H9 (cell line): ENCODE measurements at regions not wholly inside any gene's neighbourhood (a gene's known extent, or its start where the extent isn't known, plus 50 kb on each side); places are given as distances from the start of the nearest gene placed in this dataset.

Source experiments
- DNase-seq: peaks from one replicate; pipeline ENCODE4 v3.0.0-alpha.2; 2017
- H2AFZ ChIP-seq: one replicate; pipeline ENCODE4 v1.6.1; 2013; ENCODE audit warnings: mild to moderate bottlenecking, low read length, control low read depth, moderate library complexity
- H2AK5ac ChIP-seq: 2 replicates; pipeline ENCODE4 v1.6.1; 2013; ENCODE audit warnings: low read length, control low read depth, mixed read lengths; ENCODE audit not compliant: insufficient read length
- H2BK120ac ChIP-seq: one replicate; pipeline ENCODE4 v1.6.1; 2013; ENCODE audit warnings: low read depth, mild to moderate bottlenecking, low read length, control low read depth, inconsistent platforms; ENCODE audit not compliant: poor library complexity, severe bottlenecking
- H2BK12ac ChIP-seq: 2 replicates; pipeline ENCODE4 v1.6.1; 2013; ENCODE audit warnings: low read length, control low read depth, mixed read lengths, low read depth; ENCODE audit not compliant: insufficient read length
- H2BK15ac ChIP-seq: 2 replicates; pipeline ENCODE4 v1.6.1; 2013; ENCODE audit warnings: low read depth, low read length, control low read depth
- H2BK20ac ChIP-seq: one replicate; pipeline ENCODE4 v1.6.1; 2013; ENCODE audit warnings: low read depth, mild to moderate bottlenecking, low read length, control low read depth, inconsistent platforms; ENCODE audit not compliant: poor library complexity, severe bottlenecking
- H2BK5ac ChIP-seq: 2 replicates; pipeline ENCODE4 v1.6.1; 2013; ENCODE audit warnings: low read length, control low read depth, mixed read lengths; ENCODE audit not compliant: insufficient read length
- H3K14ac ChIP-seq: 2 replicates; pipeline ENCODE4 v1.6.1; 2013; ENCODE audit warnings: low read length, control low read depth; ENCODE audit not compliant: insufficient read depth
- H3K18ac ChIP-seq: 2 replicates; pipeline ENCODE4 v1.6.1; 2013; ENCODE audit warnings: low read depth, mild to moderate bottlenecking, mixed read lengths, low read length, control low read depth; ENCODE audit not compliant: insufficient read length
- H3K23ac ChIP-seq: 2 replicates; pipeline ENCODE4 v1.6.1; 2013; ENCODE audit warnings: low read length, control low read depth, mixed read lengths, low read depth; ENCODE audit not compliant: insufficient read length
- H3K23me2 ChIP-seq: 2 replicates; pipeline ENCODE4 v1.6.1; 2013; ENCODE audit warnings: low read depth, mild to moderate bottlenecking, mixed read lengths, low read length, control low read depth; ENCODE audit not compliant: insufficient read length, poor library complexity, severe bottlenecking
- H3K27ac ChIP-seq: 2 replicates; pipeline ENCODE4 v1.5.1; 2013; ENCODE audit warnings: low read length, control low read depth, mixed read lengths, low read depth; ENCODE audit not compliant: insufficient read length
- H3K27me3 ChIP-seq: 2 replicates; pipeline ENCODE4 v1.6.1; 2013; ENCODE audit warnings: low read length, control low read depth, inconsistent platforms; ENCODE audit not compliant: insufficient read depth
- H3K4ac ChIP-seq: 2 replicates; pipeline ENCODE4 v1.6.1; 2013; ENCODE audit warnings: low read depth, mild to moderate bottlenecking, control low read depth, inconsistent platforms, low read length, moderate library complexity
- H3K4me1 ChIP-seq: 2 replicates; pipeline ENCODE4 v1.6.1; 2013; ENCODE audit warnings: low read length, control low read depth, inconsistent platforms; ENCODE audit not compliant: insufficient read depth
- H3K4me2 ChIP-seq: 2 replicates; pipeline ENCODE4 v1.6.1; 2013; ENCODE audit warnings: low read length, control low read depth, mixed read lengths; ENCODE audit not compliant: insufficient read length, insufficient read depth
- H3K56ac ChIP-seq: 2 replicates; pipeline ENCODE4 v1.6.1; 2013; ENCODE audit warnings: low read depth, mild to moderate bottlenecking, mixed read lengths, low read length, control low read depth; ENCODE audit not compliant: insufficient read length
- H3K79me1 ChIP-seq: 2 replicates; pipeline ENCODE4 v1.6.1; 2013; ENCODE audit warnings: low read depth, mild to moderate bottlenecking, moderate library complexity, low read length, control low read depth, inconsistent platforms; ENCODE audit not compliant: insufficient read depth, poor library complexity, severe bottlenecking
- H3K79me2 ChIP-seq: 2 replicates; pipeline ENCODE4 v1.6.1; 2013; ENCODE audit warnings: low read length, control low read depth, inconsistent platforms; ENCODE audit not compliant: insufficient read depth
- H3K9ac ChIP-seq: 2 replicates; pipeline ENCODE4 v1.6.1; 2013; ENCODE audit warnings: low read length, control low read depth, mixed read lengths; ENCODE audit not compliant: insufficient read length; ENCODE audit errors: extremely low read depth
- H3K9me3 ChIP-seq: one replicate; pipeline ENCODE4 v1.6.1; 2013; ENCODE audit warnings: low read depth, low read length, inconsistent platforms; ENCODE audit not compliant: control insufficient read depth
- H3T11ph ChIP-seq: one replicate; pipeline ENCODE4 v1.6.1; 2013; ENCODE audit warnings: mild to moderate bottlenecking, low read length, control low read depth, inconsistent platforms
- H4K20me1 ChIP-seq: one replicate; pipeline ENCODE4 v1.6.1; 2013; ENCODE audit not compliant: control insufficient read depth, insufficient read length, insufficient read depth
- H4K5ac ChIP-seq: 2 replicates; pipeline ENCODE4 v1.6.1; 2013; ENCODE audit warnings: low read depth, mild to moderate bottlenecking, mixed read lengths, low read length, control low read depth; ENCODE audit not compliant: insufficient read length
- H4K8ac ChIP-seq: replicated peaks from 2 replicates; pipeline ENCODE4 v1.6.1; 2013; ENCODE audit warnings: low read length, control low read depth, mixed read lengths, low read depth; ENCODE audit not compliant: insufficient read length
- H4K91ac ChIP-seq: 2 replicates; pipeline ENCODE4 v1.6.1; 2013; ENCODE audit warnings: low read depth, mild to moderate bottlenecking, moderate library complexity, mixed read lengths, low read length, control low read depth; ENCODE audit not compliant: insufficient read length
- H3K27ac Mint-ChIP-seq, 3 experiments: 2 replicates in 2 of 3; 3 replicates in 1 of 3; pipeline ENCODE4 v1.8.0; 2020 to 2021; ENCODE audit warnings: mixed read lengths in 3 of 3, mild to moderate bottlenecking in 1 of 3, moderate library complexity in 1 of 3
- H3K27me3 Mint-ChIP-seq: 2 replicates; pipeline ENCODE4 v1.8.0; 2021; ENCODE audit warnings: low read depth, mild to moderate bottlenecking, moderate library complexity, mixed read lengths
- H3K36me3 Mint-ChIP-seq, 3 experiments: 2 replicates in 2 of 3; 3 replicates in 1 of 3; pipeline ENCODE4 v1.8.0; 2020 to 2021; ENCODE audit warnings: low read depth in 3 of 3, mixed read lengths in 3 of 3; ENCODE audit not compliant: insufficient read depth in 1 of 3
- H3K4me1 Mint-ChIP-seq, 2 experiments: 2 replicates each; pipeline ENCODE4 v1.8.0; 2020; ENCODE audit warnings: mixed read lengths in 2 of 2
- H3K4me3 Mint-ChIP-seq, 2 experiments: 2 replicates in 1 of 2; 3 replicates in 1 of 2; pipeline ENCODE4 v1.8.0; 2020 to 2021; ENCODE audit warnings: mild to moderate bottlenecking in 2 of 2, mixed read lengths in 2 of 2, moderate library complexity in 1 of 2
- H3K9me3 Mint-ChIP-seq, 2 experiments: 2 replicates in 1 of 2; 3 replicates in 1 of 2; pipeline ENCODE4 v1.8.0; 2020; ENCODE audit warnings: mild to moderate bottlenecking in 2 of 2, mixed read lengths in 2 of 2, moderate library complexity in 1 of 2
- WGBS: extraction: QIAGEN DNeasy Blood & Tissue Kit; methylation state at CpG from one replicate; pipeline ENCODE4 v1.1.7; 2013; ENCODE audit warnings: missing lambda C conversion rate, low lambda C conversion rate, mixed read lengths; ENCODE audit not compliant: insufficient read length; ENCODE audit errors: extremely low coverage; 5-methylcytosine and 5-hydroxymethylcytosine counted together
- TF ChIP-seq, protein P1 (sequence below): fragments of 200-600 bp; sonication (generic); conservative IDR thresholded peaks from 3 replicates; pipeline ENCODE4 v1.8.0; 2021; ENCODE audit warnings: antibody characterized with exemption, mild to moderate bottlenecking

DNA sequence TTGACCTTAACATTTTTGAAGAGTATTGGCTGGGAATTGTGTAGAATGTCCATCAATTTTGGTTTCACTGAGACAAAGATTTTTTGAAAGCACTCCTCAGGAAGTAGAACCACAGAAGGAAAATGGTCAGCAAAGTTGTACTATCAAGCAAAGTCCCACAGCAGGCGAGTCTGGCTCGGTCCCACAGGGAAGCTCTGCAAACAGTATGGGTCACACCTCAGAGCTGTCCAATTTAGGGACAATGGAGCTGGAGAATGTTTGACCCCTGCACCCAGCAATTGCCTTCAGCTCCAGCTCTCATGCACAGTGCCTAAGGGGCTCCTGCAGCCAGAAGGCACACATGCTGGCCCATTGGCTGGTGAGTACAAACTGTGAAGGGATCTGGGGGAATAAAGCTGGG is 147.0 kb downstream of the MAFB start:
- WGBS: no CpG with 5 or more reads among the region's 2 CpGs

More for the DNA sequence above, 147.0 kb downstream of the MAFB start:
- Histone ChIP-seq H3K27me3 (no peaks in the 10 kb centered on the region), H3K9me3 (no peaks in the 10 kb centered on the region), H2BK12ac (no peak overlapping the region), H3K27ac (no peak overlapping the region), H3K23me2 (no peaks in the 10 kb centered on the region), H3K4me1 (no peaks in the 10 kb centered on the region), H2BK120ac (no peak overlapping the region), H3K56ac (no peak overlapping the region), H4K20me1 (no peaks in the 10 kb centered on the region), H3K79me2 (no peaks in the 10 kb centered on the region), H2BK15ac (no peak overlapping the region), H2AK5ac (no peak overlapping the region), H2AFZ (no peak overlapping the region), H3K79me1 (no peaks in the 10 kb centered on the region), H3K23ac (no peak overlapping the region), H3K9ac (no peak overlapping the region), H3K18ac (no peak overlapping the region), H4K8ac (no peak overlapping the region), H3K4ac (no peak overlapping the region), H3K4me2 (no peak overlapping the region), H2BK5ac (no peak overlapping the region), H4K5ac (no peak overlapping the region), H2BK20ac (no peak overlapping the region), H3K14ac (no peak overlapping the region), H4K91ac (no peak overlapping the region), H3T11ph (no peak overlapping the region)
- TF ChIP-seq, protein P1, sequence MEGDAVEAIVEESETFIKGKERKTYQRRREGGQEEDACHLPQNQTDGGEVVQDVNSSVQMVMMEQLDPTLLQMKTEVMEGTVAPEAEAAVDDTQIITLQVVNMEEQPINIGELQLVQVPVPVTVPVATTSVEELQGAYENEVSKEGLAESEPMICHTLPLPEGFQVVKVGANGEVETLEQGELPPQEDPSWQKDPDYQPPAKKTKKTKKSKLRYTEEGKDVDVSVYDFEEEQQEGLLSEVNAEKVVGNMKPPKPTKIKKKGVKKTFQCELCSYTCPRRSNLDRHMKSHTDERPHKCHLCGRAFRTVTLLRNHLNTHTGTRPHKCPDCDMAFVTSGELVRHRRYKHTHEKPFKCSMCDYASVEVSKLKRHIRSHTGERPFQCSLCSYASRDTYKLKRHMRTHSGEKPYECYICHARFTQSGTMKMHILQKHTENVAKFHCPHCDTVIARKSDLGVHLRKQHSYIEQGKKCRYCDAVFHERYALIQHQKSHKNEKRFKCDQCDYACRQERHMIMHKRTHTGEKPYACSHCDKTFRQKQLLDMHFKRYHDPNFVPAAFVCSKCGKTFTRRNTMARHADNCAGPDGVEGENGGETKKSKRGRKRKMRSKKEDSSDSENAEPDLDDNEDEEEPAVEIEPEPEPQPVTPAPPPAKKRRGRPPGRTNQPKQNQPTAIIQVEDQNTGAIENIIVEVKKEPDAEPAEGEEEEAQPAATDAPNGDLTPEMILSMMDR: no peak
- Mint-ChIP-seq H3K4me1 (no peaks in the 10 kb centered on the region), H3K36me3 (no peaks in the 10 kb centered on the region), H3K27ac (no peak overlapping the region), H3K4me3 (no peak overlapping the region), H3K27me3 (peaks cover 2% of the 10 kb centered on the region), H3K9me3 (no peaks in the 10 kb centered on the region)
- DNase-seq: no peak
